ENCODE measurements at regions not wholly inside any gene's neighbourhood (a gene's known extent, or its start where the extent isn't known, plus 50 kb on each side); places are given as distances from the start of the nearest gene placed in this dataset.
A peak's percentile ranks its signal among the peaks of the same experiment; 100 is the strongest.

- TF ChIP-seq, protein P1, sequence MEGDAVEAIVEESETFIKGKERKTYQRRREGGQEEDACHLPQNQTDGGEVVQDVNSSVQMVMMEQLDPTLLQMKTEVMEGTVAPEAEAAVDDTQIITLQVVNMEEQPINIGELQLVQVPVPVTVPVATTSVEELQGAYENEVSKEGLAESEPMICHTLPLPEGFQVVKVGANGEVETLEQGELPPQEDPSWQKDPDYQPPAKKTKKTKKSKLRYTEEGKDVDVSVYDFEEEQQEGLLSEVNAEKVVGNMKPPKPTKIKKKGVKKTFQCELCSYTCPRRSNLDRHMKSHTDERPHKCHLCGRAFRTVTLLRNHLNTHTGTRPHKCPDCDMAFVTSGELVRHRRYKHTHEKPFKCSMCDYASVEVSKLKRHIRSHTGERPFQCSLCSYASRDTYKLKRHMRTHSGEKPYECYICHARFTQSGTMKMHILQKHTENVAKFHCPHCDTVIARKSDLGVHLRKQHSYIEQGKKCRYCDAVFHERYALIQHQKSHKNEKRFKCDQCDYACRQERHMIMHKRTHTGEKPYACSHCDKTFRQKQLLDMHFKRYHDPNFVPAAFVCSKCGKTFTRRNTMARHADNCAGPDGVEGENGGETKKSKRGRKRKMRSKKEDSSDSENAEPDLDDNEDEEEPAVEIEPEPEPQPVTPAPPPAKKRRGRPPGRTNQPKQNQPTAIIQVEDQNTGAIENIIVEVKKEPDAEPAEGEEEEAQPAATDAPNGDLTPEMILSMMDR (conservative IDR thresholded peaks at IDR 0.05 in 1 of 2, IDR thresholded peaks at IDR 0.05 in 1 of 2; ENCODE audit: low read depth in 1 of 2, low read length in 2 of 2) = peak in 1 of 2 donors; percentile 13
- TF ChIP-seq EZH2 (IDR thresholded peaks at IDR 0.05; ENCODE audit: low read length, missing control alignments) = no peak
Observed at GRCh38 chr7:82625377-82625776, 181.8 kb upstream of the CACNA2D1 start.

Measured in fibroblast of lung (primary cell).